NCI-H1417 treated with DMSO at 0.1 percent for 48 hours (cell line): ENCODE measurements at regions not wholly inside any gene's neighbourhood (a gene's known extent, or its start where the extent isn't known, plus 50 kb on each side); places are given as distances from the start of the nearest gene placed in this dataset.

Experiments used
- DNase-seq: peaks from one replicate; lab custom pipeline; 2025; lab: John Stamatoyannopoulos, UW

- DNase-seq = no peak
These were observed 69.8 kb upstream of the DTNA start for GRCh38 chr18:34640276-34640675.

GRCh38 chr18:34643989-34644388, 66.1 kb upstream of the DTNA start:
- DNase-seq = no peak

DNA sequence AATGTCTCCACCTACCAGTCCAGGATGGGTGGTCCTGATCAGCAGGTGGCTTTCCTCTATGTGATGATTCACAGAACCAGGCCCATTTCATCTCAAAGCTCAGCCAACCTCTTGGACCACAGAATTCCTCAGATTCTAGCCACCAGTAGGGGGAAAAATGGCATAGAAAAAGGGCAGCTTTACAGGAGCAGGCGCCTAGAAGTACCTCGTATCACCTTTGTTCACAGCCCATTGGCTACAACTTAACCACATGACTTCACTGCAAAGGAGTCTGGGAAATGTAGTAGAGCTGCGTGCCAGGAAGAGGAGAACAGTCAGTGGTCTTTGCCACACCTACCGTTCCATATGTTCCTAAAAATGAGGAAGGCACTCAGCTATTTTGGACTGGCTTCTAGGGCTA, 62.8 kb upstream of the DTNA start:
- DNase-seq = no peak

DNA sequence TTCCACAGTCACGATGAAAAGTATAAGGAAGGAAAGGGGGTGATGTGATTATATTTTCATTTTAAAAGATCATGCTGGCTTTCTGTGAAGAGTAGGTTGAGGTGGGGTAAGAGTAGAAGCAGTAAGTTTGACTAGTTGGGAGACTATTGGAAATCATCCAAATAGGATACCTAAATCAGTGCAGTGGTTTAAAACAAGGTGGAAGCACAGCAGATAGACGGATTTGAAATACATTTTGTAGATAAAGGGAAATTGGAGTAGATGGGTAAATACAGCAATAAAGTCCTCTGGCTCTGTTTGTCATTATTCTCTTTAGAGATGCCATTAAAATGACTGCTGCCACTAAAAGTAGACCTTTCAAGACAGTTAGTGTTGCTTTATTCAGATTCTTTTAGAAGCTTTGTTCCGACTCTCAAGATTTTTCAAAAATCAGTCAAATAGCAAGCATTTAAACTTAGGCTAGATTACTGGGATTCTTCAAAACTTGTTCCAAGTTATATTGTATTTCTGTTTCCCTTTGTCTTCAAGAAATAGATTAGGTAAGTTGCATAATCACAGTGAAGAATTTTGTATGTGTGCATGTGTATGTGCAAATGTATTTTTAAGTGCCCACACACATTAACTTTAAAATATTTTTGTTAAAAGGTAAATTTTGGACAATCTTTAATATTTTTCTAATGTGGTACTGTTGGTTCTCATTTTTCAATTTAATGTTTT, 61.7 kb upstream of the DTNA start:
- no peak for DNase-seq

DNA sequence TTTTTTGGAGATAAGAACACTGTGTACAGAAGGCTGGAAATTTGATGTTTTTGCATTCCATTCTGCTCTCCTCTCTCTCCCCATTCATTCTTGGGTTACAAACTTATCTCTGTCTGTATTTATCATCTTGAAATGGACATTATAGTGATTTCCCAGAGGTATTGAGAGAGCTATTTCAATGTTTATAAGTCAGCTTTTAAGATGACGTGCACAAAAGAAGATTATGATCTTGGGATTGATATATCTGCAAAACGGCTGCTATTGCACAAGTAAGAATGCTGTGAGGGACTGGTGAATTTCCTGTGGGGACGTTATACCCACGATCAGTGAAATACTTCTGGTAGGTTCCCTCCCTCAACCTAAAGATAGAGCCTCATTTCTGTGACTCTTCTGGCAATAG, 61.0 kb upstream of the DTNA start:
- DNase-seq = no peak

DNA sequence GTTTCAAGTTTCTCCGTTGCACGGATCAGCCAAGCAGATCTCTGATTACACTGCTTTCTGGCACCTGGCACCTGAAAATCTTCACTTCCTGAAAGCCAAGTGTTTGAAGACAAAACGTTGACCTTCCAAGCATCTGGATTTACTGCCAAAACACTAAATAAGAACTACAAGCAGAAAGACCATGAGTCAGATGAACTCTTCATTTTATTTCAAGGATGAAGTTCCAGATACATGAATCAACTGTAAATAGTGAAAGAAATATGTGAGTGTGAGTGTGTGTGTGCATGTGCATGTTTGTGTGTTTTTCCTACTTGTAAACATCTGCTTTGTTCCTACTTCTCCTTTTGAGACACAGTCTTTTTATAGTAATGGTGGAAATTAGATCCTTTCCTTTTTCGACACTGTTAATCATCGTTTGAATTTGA, 60.0 kb upstream of the DTNA start:
- no peak for DNase-seq

- DNase-seq = no peak
These were observed 58.3 kb upstream of the DTNA start for GRCh38 chr18:34651586-34652369.

DNA sequence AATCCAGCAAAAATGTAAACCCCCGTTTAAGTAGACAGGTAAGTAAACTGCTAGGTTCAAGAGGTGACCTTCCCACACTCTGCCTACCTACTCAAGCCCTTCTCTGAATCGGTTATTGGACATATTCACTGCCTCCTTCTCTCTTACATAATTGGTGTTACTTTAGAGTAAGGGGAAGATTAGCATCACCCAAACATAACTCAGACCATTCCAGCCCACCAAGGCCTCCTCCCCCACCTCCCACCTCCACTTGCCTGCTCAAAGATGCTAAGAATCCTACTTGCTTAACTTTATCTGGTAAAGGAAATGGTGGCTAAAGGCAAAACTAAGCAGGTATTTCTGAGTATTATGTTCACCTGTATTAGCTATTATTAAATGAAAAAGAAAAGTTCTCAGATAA, 55.0 kb upstream of the DTNA start:
- DNase-seq = no peak

GRCh38 chr18:34657860-34658500, 52.1 kb upstream of the DTNA start:
- DNase-seq = no peak

- DNase-seq = no peak
These were observed 50.2 kb upstream of the DTNA start for GRCh38 chr18:34659579-34660517.
